ENCODE measurements at regions not wholly inside any gene's neighbourhood (a gene's known extent, or its start where the extent isn't known, plus 50 kb on each side); places are given as distances from the start of the nearest gene placed in this dataset.

DNA sequence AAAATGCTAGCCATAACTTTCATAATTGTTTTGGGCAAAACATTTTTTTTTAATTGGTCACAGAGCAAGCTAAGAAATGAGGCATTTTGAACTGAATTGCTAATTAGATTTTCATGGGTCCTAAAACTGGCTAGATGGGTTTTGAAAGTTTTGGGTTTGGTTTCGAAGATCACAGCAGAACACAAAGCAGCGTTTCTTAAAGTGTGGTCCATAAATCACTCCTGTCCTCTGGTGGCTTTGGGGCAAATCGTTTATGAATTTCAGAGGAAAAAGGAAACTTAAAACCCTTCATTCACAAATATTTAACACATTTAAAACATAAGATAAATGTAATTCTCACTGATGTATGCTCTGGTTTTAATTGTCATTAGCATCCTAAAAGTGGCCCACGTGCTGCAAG lies 503.7 kb downstream of the SPATA31D1 start:
- peaks cover 33% of the 10 kb centered on the region for H3K4me1 Mint-ChIP-seq
- H3K36me3 Mint-ChIP-seq (ENCODE audit: low read depth): peaks cover 5% of the 10 kb centered on the region
- no peak overlapping the region for H3K27ac Mint-ChIP-seq
- peaks cover 4% of the 10 kb centered on the region for H3K27me3 Mint-ChIP-seq (ENCODE audit: low read depth)
- peaks cover 16% of the 10 kb centered on the region for H3K9me3 Mint-ChIP-seq
- TF ChIP-seq, protein P1, sequence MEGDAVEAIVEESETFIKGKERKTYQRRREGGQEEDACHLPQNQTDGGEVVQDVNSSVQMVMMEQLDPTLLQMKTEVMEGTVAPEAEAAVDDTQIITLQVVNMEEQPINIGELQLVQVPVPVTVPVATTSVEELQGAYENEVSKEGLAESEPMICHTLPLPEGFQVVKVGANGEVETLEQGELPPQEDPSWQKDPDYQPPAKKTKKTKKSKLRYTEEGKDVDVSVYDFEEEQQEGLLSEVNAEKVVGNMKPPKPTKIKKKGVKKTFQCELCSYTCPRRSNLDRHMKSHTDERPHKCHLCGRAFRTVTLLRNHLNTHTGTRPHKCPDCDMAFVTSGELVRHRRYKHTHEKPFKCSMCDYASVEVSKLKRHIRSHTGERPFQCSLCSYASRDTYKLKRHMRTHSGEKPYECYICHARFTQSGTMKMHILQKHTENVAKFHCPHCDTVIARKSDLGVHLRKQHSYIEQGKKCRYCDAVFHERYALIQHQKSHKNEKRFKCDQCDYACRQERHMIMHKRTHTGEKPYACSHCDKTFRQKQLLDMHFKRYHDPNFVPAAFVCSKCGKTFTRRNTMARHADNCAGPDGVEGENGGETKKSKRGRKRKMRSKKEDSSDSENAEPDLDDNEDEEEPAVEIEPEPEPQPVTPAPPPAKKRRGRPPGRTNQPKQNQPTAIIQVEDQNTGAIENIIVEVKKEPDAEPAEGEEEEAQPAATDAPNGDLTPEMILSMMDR (IDR thresholded peaks at IDR 0.05; ENCODE audit: unreplicated experiment in 3 of 3): no peak
- no peak overlapping the region for H3K4me3 Mint-ChIP-seq

GRCh38 chr9:82495884-82496777 lies 507.6 kb downstream of the SPATA31D1 start:
- Mint-ChIP-seq H3K27me3 (ENCODE audit: low read depth) (no peaks in the 10 kb centered on the region), H3K4me3 (no peak overlapping the region), H3K4me1 (peaks cover 4% of the 10 kb centered on the region), H3K27ac (no peak overlapping the region), H3K9me3 (peaks cover 22% of the 10 kb centered on the region), H3K36me3 (ENCODE audit: low read depth) (peaks cover 8% of the 10 kb centered on the region)
- TF ChIP-seq, protein P1 (IDR thresholded peaks at IDR 0.05; ENCODE audit: unreplicated experiment in 3 of 3): no peak

GRCh38 chr9:82498541-82499317 lies 510.2 kb downstream of the SPATA31D1 start:
- Mint-ChIP-seq H3K4me1 (no peaks in the 10 kb centered on the region), H3K9me3 (peaks cover 34% of the 10 kb centered on the region), H3K36me3 (ENCODE audit: low read depth) (peaks cover 8% of the 10 kb centered on the region), H3K27me3 (ENCODE audit: low read depth) (no peaks in the 10 kb centered on the region), H3K27ac (no peak overlapping the region), H3K4me3 (no peak overlapping the region)
- TF ChIP-seq, protein P1 (IDR thresholded peaks at IDR 0.05; ENCODE audit: unreplicated experiment in 3 of 3): no peak

DNA sequence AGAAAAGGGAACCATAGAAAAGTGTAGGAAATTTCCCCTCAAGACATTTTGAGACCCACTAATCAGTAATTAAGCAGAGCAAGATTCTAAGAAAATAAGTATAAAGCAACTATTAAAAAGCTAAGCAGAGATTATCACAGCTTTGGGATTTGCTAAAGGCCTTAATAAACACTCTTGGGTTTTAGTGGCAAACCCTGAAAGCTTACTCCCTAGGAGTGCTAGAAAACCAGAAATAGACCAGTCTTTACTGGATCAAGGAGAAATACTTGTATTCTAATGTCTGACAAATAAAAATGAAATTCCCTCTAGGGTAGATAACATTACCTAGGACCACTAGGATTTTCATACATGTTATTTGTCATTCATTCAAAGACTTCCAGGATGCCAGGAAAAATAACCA lies 510.8 kb downstream of the SPATA31D1 start:
- H3K36me3 Mint-ChIP-seq (ENCODE audit: low read depth): peaks cover 8% of the 10 kb centered on the region
- H3K4me3 Mint-ChIP-seq: no peak overlapping the region

DNA sequence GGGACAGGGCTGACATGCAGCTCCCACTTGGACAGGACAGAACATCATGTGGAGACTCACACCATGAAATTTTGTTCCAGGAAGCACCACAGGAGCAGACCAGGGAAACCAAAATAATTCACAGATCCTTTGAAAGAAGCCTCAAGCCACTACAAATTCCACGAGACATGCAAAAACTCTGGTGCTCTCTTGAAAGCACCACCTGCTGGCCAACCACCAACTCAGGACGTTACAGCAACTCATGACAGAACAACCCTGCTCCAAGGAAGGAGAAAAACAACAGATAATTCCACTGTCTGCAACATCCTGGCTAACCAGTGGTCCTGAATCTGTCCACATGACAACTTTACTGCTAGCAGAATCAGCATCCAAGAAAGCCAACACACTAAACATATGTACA lies 516.0 kb downstream of the SPATA31D1 start:
- no peaks in the 10 kb centered on the region for H3K4me1 Mint-ChIP-seq
- peaks cover 20% of the 10 kb centered on the region for H3K36me3 Mint-ChIP-seq (ENCODE audit: low read depth)
- H3K27me3 Mint-ChIP-seq (ENCODE audit: low read depth): no peaks in the 10 kb centered on the region
- H3K27ac Mint-ChIP-seq: no peak overlapping the region
- TF ChIP-seq, protein P1 (IDR thresholded peaks at IDR 0.05; ENCODE audit: unreplicated experiment in 3 of 3): no peak
- H3K4me3 Mint-ChIP-seq: no peak overlapping the region
- H3K9me3 Mint-ChIP-seq: peaks cover 62% of the 10 kb centered on the region

More for the DNA sequence above, 510.8 kb downstream of the SPATA31D1 start:
- Mint-ChIP-seq H3K4me1 (no peaks in the 10 kb centered on the region), H3K9me3 (peaks cover 37% of the 10 kb centered on the region), H3K27ac (no peak overlapping the region), H3K27me3 (ENCODE audit: low read depth) (no peaks in the 10 kb centered on the region)
- TF ChIP-seq, protein P1 (IDR thresholded peaks at IDR 0.05; ENCODE audit: unreplicated experiment in 3 of 3): no peak

Measured in nephron (organoid).